ENCODE measurements at regions not wholly inside any gene's neighbourhood (a gene's known extent, or its start where the extent isn't known, plus 50 kb on each side); places are given as distances from the start of the nearest gene placed in this dataset.
"Not testable (repeated sequence)": the region's sequence is repeated elsewhere in the genome, so short reads cannot be mapped to it uniquely, and the experiment has no call there.

DNA sequence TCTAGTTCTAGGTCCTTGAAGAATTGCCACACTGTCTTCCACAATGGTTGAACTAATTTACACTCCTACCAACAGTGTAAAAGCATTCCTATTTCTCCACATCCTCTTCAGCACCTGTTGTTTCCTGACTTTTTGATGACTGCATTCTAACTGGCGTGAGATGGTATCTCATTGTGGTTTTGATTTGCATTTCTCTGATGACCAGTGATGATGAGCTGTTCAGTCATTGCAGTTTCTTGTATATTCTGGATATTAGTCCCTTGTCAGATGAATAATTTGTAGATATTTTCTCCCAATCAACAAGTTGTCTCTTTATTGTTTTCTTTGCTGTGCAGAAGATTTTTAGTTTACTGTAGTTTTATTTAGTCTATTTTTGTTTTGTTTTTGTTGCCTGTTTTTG is 812.3 kb upstream of the ACO1 start:
- H3K4me3 Mint-ChIP-seq; POLR2A ChIA-PET; CTCF ChIA-PET; H3K9me3 Mint-ChIP-seq; H3K4me3 ChIP-seq (ENCODE audit: control insufficient read depth in 1 of 2, extremely low read depth in 1 of 2, low read length in 1 of 2); H3K27me3 Mint-ChIP-seq; H3K36me3 ChIP-seq (ENCODE audit: control insufficient read depth in 2 of 2, extremely low read depth in 1 of 2, insufficient read depth in 1 of 2, low read length in 1 of 2); DNase-seq; ATAC-seq (replicated peaks in 1 of 4); H3K36me3 Mint-ChIP-seq; H3K27ac Mint-ChIP-seq; H3K4me1 Mint-ChIP-seq; H3K4me1 ChIP-seq (ENCODE audit: control insufficient read depth in 1 of 2, extremely low read depth in 1 of 2, insufficient read depth in 2 of 2, low read length in 2 of 2); H3K27me3 ChIP-seq (replicated peaks in 1 of 2; ENCODE audit: control insufficient read depth in 2 of 2, extremely low read depth in 1 of 2, insufficient read depth in 2 of 2, low read length in 1 of 2); H3K27ac ChIP-seq (ENCODE audit: low read length); H3K9me3 ChIP-seq: not testable (repeated sequence)
- no CpG with 5 or more reads among the region's 1 CpG for WGBS (ENCODE audit: insufficient coverage)

- H3K27ac ChIP-seq (ENCODE audit: low read length), result no peak overlapping the region
- no peak for ATAC-seq (replicated peaks in 1 of 4)
- no peaks in the 10 kb centered on the region for H3K4me1 ChIP-seq (ENCODE audit: control insufficient read depth in 1 of 2, extremely low read depth in 1 of 2, insufficient read depth in 2 of 2, low read length in 2 of 2)
- no peaks in the 10 kb centered on the region for H3K36me3 ChIP-seq (ENCODE audit: control insufficient read depth in 2 of 2, extremely low read depth in 1 of 2, insufficient read depth in 1 of 2, low read length in 1 of 2)
- Mint-ChIP-seq H3K4me3 (no peak overlapping the region), H3K4me1 (peaks cover 0 to 8% (median 6%) of the 10 kb centered on the region in 3 donors), H3K36me3 (no peaks in the 10 kb centered on the region), H3K27ac (no peak overlapping the region), H3K9me3 (peaks cover 4 to 10% (median 5%) of the 10 kb centered on the region in 3 donors), H3K27me3 (no peaks in the 10 kb centered on the region)
- POLR2A ChIA-PET, result no interaction called here
- H3K4me3 ChIP-seq (ENCODE audit: control insufficient read depth in 1 of 2, extremely low read depth in 1 of 2, low read length in 1 of 2), result no peak overlapping the region
- H3K27me3 ChIP-seq (replicated peaks in 1 of 2; ENCODE audit: control insufficient read depth in 2 of 2, extremely low read depth in 1 of 2, insufficient read depth in 2 of 2, low read length in 1 of 2), result no peaks in the 10 kb centered on the region
- H3K9me3 ChIP-seq, result no peaks in the 10 kb centered on the region
- CTCF ChIA-PET, result no interaction called here
- WGBS (ENCODE audit: insufficient coverage), result 100% methylated on average over 1 of the region's 2 CpGs
- no peak for DNase-seq
Measured at GRCh38 chr9:31573561-31573960, 810.9 kb upstream of the ACO1 start.

DNA sequence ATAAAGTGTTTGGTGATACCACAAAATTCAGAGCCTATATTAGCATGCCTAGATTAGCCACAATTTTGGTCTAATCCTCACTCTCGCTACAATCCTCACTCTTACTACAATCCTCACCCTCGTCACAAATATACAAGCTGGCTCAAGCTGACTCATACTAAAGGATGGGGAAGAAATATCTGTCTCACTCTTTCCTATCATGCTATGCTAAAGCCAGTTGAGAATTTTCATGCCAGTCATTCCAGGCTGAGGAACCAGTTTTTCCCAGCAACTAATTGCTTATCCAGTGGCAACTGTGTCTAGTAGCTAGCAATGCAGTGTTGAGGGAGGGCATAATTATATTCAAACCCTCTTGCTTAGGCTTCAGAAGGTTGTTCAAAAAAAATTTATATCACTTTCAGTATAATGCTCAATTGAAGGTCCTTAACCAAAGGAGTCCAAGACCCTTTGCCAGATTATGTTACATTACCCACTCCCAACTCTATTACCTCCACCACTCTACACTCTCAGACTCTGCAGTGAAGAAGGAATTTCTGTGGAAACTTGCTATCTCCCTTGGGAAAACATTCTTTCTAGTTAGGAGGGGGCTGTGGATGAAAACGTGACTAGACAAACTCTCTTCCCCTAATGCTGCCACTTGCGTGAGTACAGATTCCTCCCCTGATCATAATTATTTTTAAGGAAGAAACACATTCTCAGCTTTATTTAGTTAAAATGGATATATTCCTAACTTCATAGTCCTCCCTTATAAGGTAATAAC is 810.3 kb upstream of the ACO1 start:
- Mint-ChIP-seq H3K27me3 (no peaks in the 10 kb centered on the region), H3K36me3 (no peaks in the 10 kb centered on the region), H3K9me3 (peaks cover 4 to 10% (median 5%) of the 10 kb centered on the region in 3 donors), H3K4me1 (peaks cover 0 to 8% (median 6%) of the 10 kb centered on the region in 3 donors), H3K27ac (no peak overlapping the region), H3K4me3 (no peak overlapping the region)
- WGBS (ENCODE audit: insufficient coverage), result no CpG with 5 or more reads among the region's 4 CpGs
- Histone ChIP-seq H3K4me1 (ENCODE audit: control insufficient read depth in 1 of 2, extremely low read depth in 1 of 2, insufficient read depth in 2 of 2, low read length in 2 of 2) (no peaks in the 10 kb centered on the region), H3K4me3 (ENCODE audit: control insufficient read depth in 1 of 2, extremely low read depth in 1 of 2, low read length in 1 of 2) (no peak overlapping the region), H3K9me3 (no peaks in the 10 kb centered on the region), H3K27me3 (replicated peaks in 1 of 2; ENCODE audit: control insufficient read depth in 2 of 2, extremely low read depth in 1 of 2, insufficient read depth in 2 of 2, low read length in 1 of 2) (no peaks in the 10 kb centered on the region), H3K36me3 (ENCODE audit: control insufficient read depth in 2 of 2, extremely low read depth in 1 of 2, insufficient read depth in 1 of 2, low read length in 1 of 2) (no peaks in the 10 kb centered on the region), H3K27ac (ENCODE audit: low read length) (no peak overlapping the region)
- ATAC-seq (replicated peaks in 1 of 4) (no peak), DNase-seq (no peak)
- ChIA-PET CTCF (interaction anchor here in 1 of 2 donors (0.5 kb wide), 1 partner anchor 85 kb away, joined by 3 read pairs; no protein-coding TSS in a partner anchor), POLR2A (no interaction called here)

DNA sequence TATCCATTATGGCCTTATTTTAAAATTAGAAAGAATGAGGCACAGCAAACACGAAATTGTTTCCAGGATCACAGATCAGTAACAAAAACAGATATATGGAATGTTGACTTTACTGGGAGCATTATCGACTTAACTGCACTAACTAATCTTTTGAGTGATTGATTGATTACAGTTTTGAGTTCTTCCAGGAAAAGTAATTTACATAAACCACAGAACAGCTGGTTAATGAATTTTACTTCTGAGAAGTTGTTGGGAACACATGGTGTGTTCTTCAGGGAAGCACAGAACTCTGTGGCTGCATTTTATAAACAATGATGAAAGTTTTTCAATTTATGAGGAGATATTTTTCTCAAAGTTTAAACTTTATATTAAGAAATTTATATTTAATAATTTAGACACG is 802.4 kb upstream of the ACO1 start:
- no peak overlapping the region for H3K4me3 ChIP-seq (ENCODE audit: control insufficient read depth in 1 of 2, extremely low read depth in 1 of 2, low read length in 1 of 2)
- H3K27ac ChIP-seq (ENCODE audit: low read length), result no peak overlapping the region
- H3K36me3 ChIP-seq (ENCODE audit: control insufficient read depth in 2 of 2, extremely low read depth in 1 of 2, insufficient read depth in 1 of 2, low read length in 1 of 2), result no peaks in the 10 kb centered on the region
- Mint-ChIP-seq H3K9me3 (no peaks in the 10 kb centered on the region), H3K4me3 (no peak overlapping the region), H3K36me3 (no peaks in the 10 kb centered on the region), H3K4me1 (no peaks in the 10 kb centered on the region), H3K27me3 (no peaks in the 10 kb centered on the region), H3K27ac (no peak overlapping the region)
- ChIA-PET POLR2A (no interaction called here), CTCF (interaction anchor here in 1 of 2 donors (0.6 kb wide), 1 partner anchor 39 kb away, joined by 3 read pairs; no protein-coding TSS in a partner anchor)
- ATAC-seq (replicated peaks in 1 of 4) (no peak), DNase-seq (no peak)
- H3K9me3 ChIP-seq, result no peaks in the 10 kb centered on the region
- no peaks in the 10 kb centered on the region for H3K27me3 ChIP-seq (replicated peaks in 1 of 2; ENCODE audit: control insufficient read depth in 2 of 2, extremely low read depth in 1 of 2, insufficient read depth in 2 of 2, low read length in 1 of 2)
- no CpG with 5 or more reads among the region's 3 CpGs for WGBS (ENCODE audit: insufficient coverage)
- H3K4me1 ChIP-seq (ENCODE audit: control insufficient read depth in 1 of 2, extremely low read depth in 1 of 2, insufficient read depth in 2 of 2, low read length in 2 of 2), result no peaks in the 10 kb centered on the region

- ATAC-seq (replicated peaks in 1 of 4), result no peak
- Mint-ChIP-seq H3K36me3 (no peaks in the 10 kb centered on the region), H3K9me3 (no peaks in the 10 kb centered on the region), H3K4me3 (no peak overlapping the region), H3K27ac (no peak overlapping the region), H3K4me1 (no peaks in the 10 kb centered on the region), H3K27me3 (no peaks in the 10 kb centered on the region)
- H3K27me3 ChIP-seq (replicated peaks in 1 of 2; ENCODE audit: control insufficient read depth in 2 of 2, extremely low read depth in 1 of 2, insufficient read depth in 2 of 2, low read length in 1 of 2), result no peaks in the 10 kb centered on the region
- no peak overlapping the region for H3K27ac ChIP-seq (ENCODE audit: low read length)
- H3K4me3 ChIP-seq (ENCODE audit: control insufficient read depth in 1 of 2, extremely low read depth in 1 of 2, low read length in 1 of 2), result no peak overlapping the region
- H3K9me3 ChIP-seq, result no peaks in the 10 kb centered on the region
- DNase-seq, result no peak
- ChIA-PET CTCF (interaction anchor here in 1 of 2 donors (0.6 kb wide), 1 partner anchor 39 kb away, joined by 3 read pairs; no protein-coding TSS in a partner anchor), POLR2A (no interaction called here)
- no peaks in the 10 kb centered on the region for H3K36me3 ChIP-seq (ENCODE audit: control insufficient read depth in 2 of 2, extremely low read depth in 1 of 2, insufficient read depth in 1 of 2, low read length in 1 of 2)
- H3K4me1 ChIP-seq (ENCODE audit: control insufficient read depth in 1 of 2, extremely low read depth in 1 of 2, insufficient read depth in 2 of 2, low read length in 2 of 2), result no peaks in the 10 kb centered on the region
Measured at GRCh38 chr9:31582561-31582960, 801.9 kb upstream of the ACO1 start.

DNA sequence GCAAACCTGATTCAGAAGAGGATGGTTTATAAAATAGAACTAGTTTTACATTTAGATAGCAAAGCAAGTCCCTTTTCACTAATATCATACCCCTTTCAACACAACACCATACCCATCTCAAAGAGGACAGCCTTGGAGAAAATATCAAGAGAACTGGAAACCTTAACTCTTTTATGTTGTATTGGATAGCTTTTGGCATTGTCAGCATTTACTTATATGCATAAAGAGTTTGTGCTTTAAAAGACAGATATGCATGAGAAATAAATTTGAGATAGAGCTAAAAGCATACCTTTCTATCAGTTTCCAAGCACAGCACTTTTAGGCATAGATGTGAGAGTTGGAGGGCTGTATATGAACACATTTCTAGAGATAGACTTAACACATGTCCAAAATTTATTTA is 799.3 kb upstream of the ACO1 start:
- ATAC-seq (replicated peaks in 1 of 4) (no peak), DNase-seq (no peak)
- Mint-ChIP-seq H3K4me3 (no peak overlapping the region), H3K9me3 (no peaks in the 10 kb centered on the region), H3K27me3 (no peaks in the 10 kb centered on the region), H3K4me1 (no peaks in the 10 kb centered on the region), H3K27ac (no peak overlapping the region), H3K36me3 (no peaks in the 10 kb centered on the region)
- CTCF ChIA-PET, result no interaction called here
- POLR2A ChIA-PET, result no interaction called here
- Histone ChIP-seq H3K36me3 (ENCODE audit: control insufficient read depth in 2 of 2, extremely low read depth in 1 of 2, insufficient read depth in 1 of 2, low read length in 1 of 2) (no peaks in the 10 kb centered on the region), H3K4me3 (ENCODE audit: control insufficient read depth in 1 of 2, extremely low read depth in 1 of 2, low read length in 1 of 2) (no peak overlapping the region), H3K4me1 (ENCODE audit: control insufficient read depth in 1 of 2, extremely low read depth in 1 of 2, insufficient read depth in 2 of 2, low read length in 2 of 2) (no peaks in the 10 kb centered on the region), H3K27ac (ENCODE audit: low read length) (no peak overlapping the region), H3K9me3 (no peaks in the 10 kb centered on the region), H3K27me3 (replicated peaks in 1 of 2; ENCODE audit: control insufficient read depth in 2 of 2, extremely low read depth in 1 of 2, insufficient read depth in 2 of 2, low read length in 1 of 2) (no peaks in the 10 kb centered on the region)

DNA sequence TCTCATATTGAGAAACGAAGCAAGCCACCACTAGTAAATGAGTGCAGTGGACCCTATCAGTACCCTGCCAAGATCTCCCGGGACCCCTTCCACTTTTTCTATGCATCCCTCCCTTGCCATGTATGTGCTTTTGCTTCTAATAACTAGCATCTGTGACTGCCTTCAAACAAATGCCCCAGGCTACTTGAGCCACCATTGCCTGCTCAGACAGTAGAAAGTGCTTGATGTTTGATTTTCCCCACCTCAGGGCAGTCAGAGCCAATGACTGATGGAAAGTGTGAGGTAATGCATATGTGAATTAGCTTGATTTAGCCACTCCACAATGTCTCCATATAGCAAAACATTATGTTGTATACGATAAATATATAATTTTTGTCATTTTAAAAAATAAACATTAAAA is 797.3 kb upstream of the ACO1 start:
- WGBS (ENCODE audit: insufficient coverage), result no CpG with 5 or more reads among the region's 3 CpGs

More for the DNA sequence above, 797.3 kb upstream of the ACO1 start:
- H3K36me3 Mint-ChIP-seq, result no peaks in the 10 kb centered on the region
- ChIA-PET CTCF (interaction anchor here in 1 of 2 donors (0.6 kb wide), 1 partner anchor 1956 kb away, joined by 4 read pairs; no protein-coding TSS in a partner anchor), POLR2A (no interaction called here)
- H3K9me3 Mint-ChIP-seq, result no peaks in the 10 kb centered on the region
- H3K9me3 ChIP-seq, result no peaks in the 10 kb centered on the region
- ATAC-seq (replicated peaks in 1 of 4) (no peak), DNase-seq (no peak)
- H3K4me1 ChIP-seq (ENCODE audit: control insufficient read depth in 1 of 2, extremely low read depth in 1 of 2, insufficient read depth in 2 of 2, low read length in 2 of 2), result no peaks in the 10 kb centered on the region
- H3K27ac Mint-ChIP-seq, result no peak overlapping the region
- no peaks in the 10 kb centered on the region for H3K27me3 Mint-ChIP-seq
- H3K27ac ChIP-seq (ENCODE audit: low read length), result no peak overlapping the region
- no peaks in the 10 kb centered on the region for H3K36me3 ChIP-seq (ENCODE audit: control insufficient read depth in 2 of 2, extremely low read depth in 1 of 2, insufficient read depth in 1 of 2, low read length in 1 of 2)
- no peak overlapping the region for H3K4me3 Mint-ChIP-seq
- H3K27me3 ChIP-seq (replicated peaks in 1 of 2; ENCODE audit: control insufficient read depth in 2 of 2, extremely low read depth in 1 of 2, insufficient read depth in 2 of 2, low read length in 1 of 2), result no peaks in the 10 kb centered on the region
- H3K4me3 ChIP-seq (ENCODE audit: control insufficient read depth in 1 of 2, extremely low read depth in 1 of 2, low read length in 1 of 2), result no peak overlapping the region
- H3K4me1 Mint-ChIP-seq, result no peaks in the 10 kb centered on the region

All from T-cell (primary cell).